Adrenal gland (tissue), 5 donors: ENCODE measurements at regions not wholly inside any gene's neighbourhood (a gene's known extent, or its start where the extent isn't known, plus 50 kb on each side); places are given as distances from the start of the nearest gene placed in this dataset.

Source experiments
- POLR2A ChIP-seq, 2 donors: fragments of 450-650 bp; IDR thresholded peaks; one replicate each; pipeline ENCODE4 v1.6.1; 2017; ENCODE audit warnings: antibody characterized with exemption in 2 of 2, mild to moderate bottlenecking in 2 of 2, moderate library complexity in 1 of 2
- TF ChIP-seq, protein P1 (sequence below), 6 experiments: fragments of 450-650 bp in 4 of 6; fragments of 200-600 bp in 2 of 6; sonication (generic) in 1 of 6; IDR thresholded peaks; 1 replicate in 5 of 6; 2 replicates in 1 of 6; pipeline versions ENCODE4 v1.5.1 to v1.8.0; 2016 to 2021; ENCODE audit warnings: antibody characterized with exemption in 6 of 6, mild to moderate bottlenecking in 2 of 6, moderate library complexity in 1 of 6
- donor health status: DM: no; HTN: no; CAD: no.

DNA sequence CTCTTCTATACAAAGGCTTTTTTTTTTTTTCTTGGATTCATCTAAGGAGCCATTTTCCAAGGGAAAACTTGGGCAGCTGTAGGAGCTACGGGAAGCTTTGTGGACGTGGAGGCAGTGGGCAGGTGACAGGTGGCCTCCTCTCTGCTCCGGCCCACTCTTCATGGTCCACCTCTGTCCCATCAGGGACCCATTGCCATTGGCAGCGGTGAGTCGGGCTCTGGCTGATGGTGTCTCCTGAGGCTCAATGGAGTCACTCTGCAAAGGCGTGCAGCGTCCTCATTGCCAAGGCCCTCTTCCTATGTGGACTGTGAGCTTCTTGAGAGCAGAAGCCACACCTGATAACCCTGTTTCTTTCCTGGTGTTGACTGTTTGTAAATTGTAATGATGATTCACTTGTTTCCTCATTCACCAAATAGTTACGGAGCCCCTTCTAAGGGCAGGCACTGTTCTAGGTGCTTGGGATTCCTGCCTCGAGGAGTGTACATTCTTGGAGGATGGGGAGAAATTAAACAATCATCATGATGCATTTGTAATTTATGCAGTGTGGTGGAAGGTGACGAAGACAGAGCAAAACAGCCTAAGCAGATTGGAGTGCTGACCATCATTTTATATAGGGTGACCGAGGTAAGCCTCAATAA lies 240.3 kb upstream of the HS6ST1 start:
- TF ChIP-seq, protein P1, sequence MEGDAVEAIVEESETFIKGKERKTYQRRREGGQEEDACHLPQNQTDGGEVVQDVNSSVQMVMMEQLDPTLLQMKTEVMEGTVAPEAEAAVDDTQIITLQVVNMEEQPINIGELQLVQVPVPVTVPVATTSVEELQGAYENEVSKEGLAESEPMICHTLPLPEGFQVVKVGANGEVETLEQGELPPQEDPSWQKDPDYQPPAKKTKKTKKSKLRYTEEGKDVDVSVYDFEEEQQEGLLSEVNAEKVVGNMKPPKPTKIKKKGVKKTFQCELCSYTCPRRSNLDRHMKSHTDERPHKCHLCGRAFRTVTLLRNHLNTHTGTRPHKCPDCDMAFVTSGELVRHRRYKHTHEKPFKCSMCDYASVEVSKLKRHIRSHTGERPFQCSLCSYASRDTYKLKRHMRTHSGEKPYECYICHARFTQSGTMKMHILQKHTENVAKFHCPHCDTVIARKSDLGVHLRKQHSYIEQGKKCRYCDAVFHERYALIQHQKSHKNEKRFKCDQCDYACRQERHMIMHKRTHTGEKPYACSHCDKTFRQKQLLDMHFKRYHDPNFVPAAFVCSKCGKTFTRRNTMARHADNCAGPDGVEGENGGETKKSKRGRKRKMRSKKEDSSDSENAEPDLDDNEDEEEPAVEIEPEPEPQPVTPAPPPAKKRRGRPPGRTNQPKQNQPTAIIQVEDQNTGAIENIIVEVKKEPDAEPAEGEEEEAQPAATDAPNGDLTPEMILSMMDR (IDR thresholded peaks at IDR 0.05) = no peak
- TF ChIP-seq POLR2A (IDR thresholded peaks at IDR 0.05) = no peak
